HT-29 (cell line): ENCODE measurements at regions not wholly inside any gene's neighbourhood (a gene's known extent, or its start where the extent isn't known, plus 50 kb on each side); places are given as distances from the start of the nearest gene placed in this dataset.

Experiments
- DNase-seq: peaks from one replicate; pipeline ENCODE4 v3.0.0-alpha.2; 2015; ENCODE audit warnings: low spot score

DNA sequence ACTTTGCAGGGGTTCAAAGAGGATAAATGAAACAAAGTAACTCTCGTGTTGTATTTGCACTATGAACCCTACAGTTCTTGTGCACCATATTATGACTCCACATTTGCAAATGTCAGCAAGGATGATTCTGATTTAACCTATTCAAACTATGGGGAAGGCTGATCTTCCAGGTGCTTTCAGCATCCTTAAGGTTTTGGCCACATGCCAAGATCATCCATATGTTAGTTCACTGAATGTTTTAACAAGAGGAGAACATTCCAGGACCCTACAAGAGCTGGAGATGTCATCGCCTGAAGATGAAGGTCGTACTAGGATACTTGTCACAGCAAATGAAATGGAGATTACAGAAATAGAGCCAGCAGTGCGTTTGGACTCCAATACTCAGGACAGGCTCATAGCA, 114.2 kb downstream of the DHRS2 start:
- DNase-seq: no peak

DNA sequence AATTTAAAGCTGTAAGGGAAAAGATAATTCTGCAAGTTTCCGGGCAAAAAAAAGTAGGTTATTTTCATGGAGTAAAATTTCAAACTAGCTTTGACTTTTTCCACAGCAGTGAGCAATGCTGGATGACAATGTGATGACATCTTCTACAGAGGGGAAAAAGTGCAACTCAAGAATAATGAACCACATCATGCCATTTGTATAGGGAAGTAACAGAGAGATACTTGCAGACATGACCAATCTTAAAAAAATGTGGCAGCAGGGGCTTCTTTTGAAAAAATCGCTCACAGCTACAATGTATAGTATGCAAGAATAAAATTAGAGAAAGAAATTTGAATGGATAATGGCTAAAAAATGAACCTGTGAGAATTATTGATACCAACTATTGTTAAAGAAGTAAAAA, 115.5 kb downstream of the DHRS2 start:
- no peak for DNase-seq

DNA sequence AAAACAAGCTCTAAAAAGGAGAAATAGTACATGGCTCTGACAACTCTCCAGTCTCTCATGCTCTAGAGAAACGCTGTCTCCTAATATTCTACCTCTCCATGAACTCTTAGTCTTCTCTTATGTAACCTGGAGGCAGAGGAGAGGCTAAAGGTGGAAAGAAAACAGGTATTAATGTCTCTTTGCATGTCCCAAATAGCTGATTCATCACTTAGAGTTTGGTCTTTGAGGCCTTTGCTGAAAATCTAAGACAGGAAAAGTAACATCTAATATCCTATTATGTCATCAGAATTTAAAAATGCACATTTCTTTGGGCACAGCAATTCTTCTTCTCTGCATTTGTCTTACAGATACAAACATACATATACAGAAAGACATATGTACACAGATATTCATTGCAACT, 127.2 kb downstream of the DHRS2 start:
- DNase-seq: no peak

DNA sequence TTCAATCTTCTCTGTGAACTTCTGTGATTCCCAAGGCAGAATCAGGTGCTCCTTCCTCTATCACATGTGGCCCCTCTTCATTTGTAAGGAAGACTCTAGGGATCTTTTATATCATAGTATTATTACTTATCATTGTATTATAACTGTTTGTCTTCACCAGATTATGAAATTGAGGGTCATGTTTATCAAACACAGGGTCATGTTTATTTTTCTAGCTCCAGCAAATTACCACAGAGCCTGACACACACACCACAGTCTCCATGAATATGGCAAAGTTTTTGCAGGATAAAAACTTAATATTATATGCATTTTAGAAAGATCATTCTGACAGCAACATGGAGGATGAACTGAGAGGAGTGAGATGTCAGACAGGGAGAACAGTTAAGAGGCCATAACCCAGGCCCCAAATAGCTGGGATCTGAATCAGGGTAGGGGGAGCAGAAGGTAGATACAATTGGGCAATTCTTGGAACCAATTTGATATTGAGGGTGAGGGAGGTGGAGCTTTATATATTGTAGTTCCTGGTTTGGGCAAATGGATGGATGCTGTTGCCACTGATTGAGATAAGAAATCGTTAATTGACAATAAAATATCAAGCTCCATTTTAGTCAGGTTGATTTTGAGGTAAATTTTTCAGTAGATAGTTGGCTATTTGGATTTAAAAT, 130.7 kb downstream of the DHRS2 start:
- no peak for DNase-seq

DNA sequence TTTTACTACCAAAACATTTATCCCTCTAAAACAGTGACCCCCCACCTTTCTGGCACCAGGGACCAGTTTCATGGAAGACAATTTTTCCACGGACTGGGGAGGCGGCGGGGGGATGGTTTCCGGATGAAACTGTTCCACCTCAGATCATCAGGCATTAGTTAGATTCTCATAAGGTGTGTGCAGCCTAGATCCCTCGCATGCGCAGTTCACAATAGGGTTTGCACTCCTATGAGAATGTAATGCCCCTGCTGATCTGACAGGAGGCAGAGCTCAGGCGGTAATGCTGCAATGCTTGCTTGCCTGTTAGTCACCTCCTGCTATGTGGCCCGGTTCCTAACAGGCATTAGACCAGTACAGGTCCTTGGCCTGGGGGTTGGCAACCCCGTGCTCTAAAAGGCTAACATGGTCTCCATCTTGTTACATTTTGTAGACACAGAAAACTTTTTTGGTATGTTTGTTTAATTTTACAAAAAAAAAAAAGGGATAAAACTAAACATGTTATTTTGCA, 133.1 kb downstream of the DHRS2 start:
- peak; percentile 23 for DNase-seq

DNA sequence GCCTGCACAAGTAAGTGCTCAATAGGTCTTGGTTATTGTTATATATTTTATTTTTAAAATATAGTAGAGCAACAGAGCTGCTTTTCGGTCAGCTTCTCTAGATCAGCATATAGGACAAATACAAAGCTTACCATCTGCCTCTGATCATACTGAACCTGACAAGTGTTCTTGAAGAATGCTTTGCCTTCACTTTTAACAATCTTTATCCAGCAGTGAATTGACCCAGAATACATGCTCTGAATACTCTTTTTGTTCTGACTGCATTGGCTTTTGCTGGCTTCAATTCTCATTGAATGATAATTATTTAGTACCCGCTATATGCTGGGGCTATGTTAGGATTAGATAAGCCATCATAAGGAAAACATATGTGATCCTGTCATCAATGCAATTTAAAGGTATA, 137.8 kb downstream of the DHRS2 start:
- no peak for DNase-seq

DNA sequence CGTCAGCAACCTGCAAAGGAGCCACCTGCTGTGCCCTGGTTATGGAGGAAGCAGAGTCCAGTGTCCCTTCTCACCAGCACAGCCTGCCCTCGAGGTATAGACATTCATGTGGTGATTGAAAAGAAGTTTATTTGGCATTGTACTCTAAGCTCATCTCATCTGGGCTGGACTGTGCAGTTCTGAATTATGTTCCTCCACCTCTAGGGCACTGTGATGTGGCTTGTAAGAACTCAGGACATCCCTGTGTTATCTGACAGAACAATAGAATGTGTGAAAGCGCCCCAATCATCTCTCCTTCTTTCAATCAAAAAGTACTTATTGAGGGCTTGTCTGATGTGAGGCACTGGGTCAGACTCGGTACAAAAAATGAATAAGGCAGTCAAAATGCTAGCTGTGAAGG, 140.1 kb downstream of the DHRS2 start:
- DNase-seq: no peak

DNA sequence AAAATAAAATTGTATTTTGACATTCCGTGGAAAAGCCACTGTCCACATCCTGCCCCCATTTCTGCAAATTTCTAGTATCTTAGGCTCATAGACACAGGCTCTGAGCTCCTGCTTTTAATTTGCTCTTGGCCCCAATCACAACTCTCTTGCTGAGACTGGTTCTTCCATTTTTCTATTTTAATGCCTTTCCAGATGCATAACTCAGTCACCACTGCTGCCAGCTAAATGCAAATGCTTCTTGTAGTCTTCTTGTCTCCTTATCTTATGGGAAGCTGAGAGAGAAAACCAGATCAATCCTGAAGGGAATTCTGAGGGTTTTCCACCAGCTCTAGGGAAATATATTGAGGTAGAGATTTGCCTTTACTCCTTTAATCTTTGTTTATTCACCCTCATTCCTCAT, 149.0 kb downstream of the DHRS2 start:
- no peak for DNase-seq

DNA sequence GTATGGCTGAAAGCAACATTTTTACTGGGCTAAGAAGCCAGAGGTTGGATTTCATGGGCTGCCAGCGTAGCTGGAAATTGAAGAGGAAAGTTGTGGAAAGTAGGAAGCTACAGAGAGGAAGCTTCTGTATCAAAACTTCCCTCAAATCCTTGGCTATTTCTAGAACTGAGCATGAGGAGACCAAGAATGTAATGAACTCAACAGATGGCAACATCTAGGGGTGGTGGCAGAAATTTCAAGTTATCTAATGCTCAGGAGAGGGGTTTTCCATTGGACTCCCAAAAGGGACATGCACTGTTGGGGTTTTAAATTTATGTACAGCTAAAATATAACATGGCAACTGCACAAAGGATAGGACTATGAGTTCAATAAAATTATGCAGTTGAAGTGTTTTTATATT, 151.3 kb downstream of the DHRS2 start:
- DNase-seq: no peak

DNA sequence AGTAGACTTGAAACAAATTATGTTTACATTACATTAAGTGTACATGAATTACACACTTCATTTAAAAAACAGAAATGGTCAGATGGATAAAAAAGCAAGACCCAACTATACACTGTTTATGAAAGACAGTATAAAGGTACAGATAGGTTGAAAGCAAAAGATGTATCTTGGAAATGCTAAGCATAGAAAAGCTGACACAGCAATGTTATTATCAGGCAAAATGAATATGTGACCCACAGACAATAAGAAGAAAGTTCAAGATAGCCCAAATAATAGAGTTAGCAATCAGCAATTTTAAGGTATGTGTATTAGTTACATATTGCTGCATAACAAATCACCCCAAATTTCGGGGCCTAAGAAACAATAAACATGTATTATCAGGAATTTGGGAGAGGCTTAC, 153.5 kb downstream of the DHRS2 start:
- DNase-seq: no peak

DNA sequence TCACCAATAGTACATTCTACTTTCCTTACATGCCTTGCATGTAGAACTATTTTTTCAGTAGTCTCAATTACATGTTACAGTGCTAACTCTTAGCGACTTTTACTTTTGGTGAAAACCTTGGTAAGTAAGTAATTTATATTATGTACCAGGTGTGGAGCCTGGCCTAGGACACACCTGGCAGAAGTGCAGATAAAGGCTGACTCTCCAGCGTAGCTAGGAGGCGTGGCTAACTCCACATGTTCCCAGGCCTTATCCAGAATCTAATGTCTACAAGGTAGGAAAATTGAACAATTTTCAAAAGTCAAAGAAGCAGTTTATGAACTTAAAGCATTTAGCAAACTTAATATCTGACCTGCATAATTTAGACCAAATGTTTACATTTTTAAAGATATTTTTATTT, 157.4 kb downstream of the DHRS2 start:
- no peak for DNase-seq

DNA sequence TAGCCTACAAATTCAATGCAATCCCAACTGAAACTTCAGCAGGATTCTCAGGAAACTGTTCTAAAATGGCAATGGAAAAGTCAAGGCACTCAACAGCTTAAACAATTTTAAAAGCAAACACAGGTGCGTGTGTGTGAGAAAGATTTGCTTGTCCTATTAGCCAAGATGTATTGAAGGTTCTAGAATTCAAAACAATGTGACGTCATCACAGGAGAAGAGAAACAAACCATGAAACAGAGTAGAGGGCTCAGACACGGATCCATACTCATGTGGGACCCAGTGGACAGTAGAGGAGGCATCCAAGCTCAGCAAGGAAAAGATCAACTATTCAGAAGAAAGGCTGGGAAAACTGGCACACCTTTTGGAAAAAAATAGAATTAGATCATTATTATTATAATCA, 152.8 kb upstream of the DHRS4 start:
- DNase-seq: no peak

DNA sequence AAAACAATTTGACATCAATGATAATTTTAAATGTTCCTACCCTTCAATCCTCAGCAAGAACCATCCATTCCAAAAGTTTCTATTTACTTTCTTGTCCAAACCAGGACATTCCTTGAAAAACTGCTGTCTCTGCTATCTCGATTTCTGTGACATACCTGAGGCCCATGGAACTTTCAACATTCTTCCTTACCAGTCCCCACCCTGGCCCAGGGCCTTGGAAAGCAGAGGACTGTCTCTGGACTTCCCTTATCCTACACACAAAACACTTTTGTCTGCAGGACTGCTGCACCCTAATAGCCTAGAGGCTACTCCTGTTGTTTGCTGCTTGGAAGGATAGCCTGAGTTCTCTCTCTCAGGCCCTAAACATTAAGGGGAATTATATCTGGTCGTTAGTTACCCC, 151.8 kb upstream of the DHRS4 start:
- no peak for DNase-seq

DNA sequence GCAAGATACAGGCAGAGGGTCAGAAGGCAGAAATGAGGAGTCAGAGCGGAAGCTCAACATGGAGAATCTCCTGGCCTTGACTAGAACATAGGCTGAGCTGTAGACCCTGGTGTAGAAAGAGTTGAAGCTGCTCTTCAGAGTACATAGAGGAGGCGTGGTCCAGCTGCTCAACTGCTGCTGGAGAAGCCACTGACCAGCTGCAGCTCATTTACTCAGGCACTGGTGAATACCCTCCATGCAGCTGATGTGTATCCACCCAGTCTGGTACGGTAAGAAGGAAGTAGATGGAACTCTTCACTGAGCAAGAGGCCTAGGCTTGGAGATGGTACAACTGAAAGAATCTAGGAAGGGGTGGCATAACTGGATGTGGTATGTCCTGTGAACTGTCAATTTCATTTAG, 148.8 kb upstream of the DHRS4 start:
- no peak for DNase-seq

DNA sequence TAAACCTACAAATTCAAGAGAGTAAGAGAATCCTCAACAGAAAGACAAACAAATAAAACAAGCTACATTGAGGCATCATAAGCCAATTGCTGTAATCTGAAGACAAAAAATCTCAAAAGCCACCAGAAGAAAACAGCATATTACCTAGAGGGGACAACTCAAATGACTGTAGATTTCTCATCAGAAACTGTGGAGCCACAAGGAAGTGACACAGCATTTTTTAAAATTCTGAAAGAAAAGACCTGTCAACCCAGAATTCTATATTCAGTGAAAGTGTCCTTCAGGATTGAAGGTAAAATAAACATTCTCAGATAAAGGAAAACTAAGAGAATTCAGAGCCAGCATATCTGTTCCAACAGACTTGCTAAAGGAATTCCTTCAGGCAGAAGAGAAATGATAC, 147.8 kb upstream of the DHRS4 start:
- no peak for DNase-seq

DNA sequence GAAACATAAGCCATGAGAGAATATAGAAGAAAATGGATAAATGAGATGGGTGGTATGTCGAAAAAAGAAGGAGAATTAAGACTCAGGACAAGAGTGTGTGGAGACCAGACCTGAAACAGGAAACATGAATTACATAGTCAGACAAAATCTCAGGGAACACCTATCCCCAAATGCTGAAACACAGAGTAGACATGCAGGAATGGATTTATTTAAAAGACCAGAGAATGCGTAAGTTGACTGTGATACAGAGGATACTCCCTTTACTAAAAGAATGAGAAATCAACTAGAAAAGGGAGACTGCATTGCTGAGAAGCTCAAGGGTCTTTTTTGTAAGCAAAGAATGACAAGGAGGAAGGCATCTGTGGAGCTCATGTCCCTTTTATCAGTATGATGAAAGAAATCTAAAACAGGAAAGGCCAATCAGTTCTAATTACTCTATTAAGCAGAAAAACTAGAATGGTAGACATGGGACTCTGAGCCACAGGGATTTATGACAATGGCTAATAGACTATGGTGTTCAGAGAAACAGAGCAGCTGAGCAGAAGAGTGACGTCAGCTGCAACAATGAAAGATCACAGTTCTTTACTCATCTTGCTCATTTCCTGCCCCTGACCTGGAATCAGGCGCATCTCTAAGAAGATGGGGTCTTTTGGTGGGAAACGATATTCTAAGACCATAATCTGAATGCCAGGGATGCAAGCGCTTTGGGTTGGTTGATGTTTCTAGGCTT, 138.9 kb upstream of the DHRS4 start:
- DNase-seq: no peak

DNA sequence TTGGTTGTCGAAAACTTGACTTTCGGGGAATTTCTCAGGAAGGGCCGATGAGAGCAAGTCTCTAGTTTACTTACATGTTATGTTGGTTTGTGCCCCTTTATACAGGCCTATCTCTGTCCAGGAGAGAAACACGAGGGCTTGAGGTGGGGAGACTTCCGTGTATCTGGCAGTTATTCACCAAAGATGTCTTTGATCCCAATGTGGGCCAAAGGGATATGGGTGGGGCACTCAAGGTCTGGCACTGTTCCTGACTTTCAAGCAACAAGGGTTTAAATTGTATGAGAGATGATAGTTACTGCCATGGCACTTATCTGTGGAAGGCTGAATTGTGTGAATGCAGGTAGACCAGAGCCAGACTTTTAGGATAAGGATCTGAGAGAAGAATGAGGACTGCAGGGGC, 137.2 kb upstream of the DHRS4 start:
- peak; percentile 27 for DNase-seq

DNA sequence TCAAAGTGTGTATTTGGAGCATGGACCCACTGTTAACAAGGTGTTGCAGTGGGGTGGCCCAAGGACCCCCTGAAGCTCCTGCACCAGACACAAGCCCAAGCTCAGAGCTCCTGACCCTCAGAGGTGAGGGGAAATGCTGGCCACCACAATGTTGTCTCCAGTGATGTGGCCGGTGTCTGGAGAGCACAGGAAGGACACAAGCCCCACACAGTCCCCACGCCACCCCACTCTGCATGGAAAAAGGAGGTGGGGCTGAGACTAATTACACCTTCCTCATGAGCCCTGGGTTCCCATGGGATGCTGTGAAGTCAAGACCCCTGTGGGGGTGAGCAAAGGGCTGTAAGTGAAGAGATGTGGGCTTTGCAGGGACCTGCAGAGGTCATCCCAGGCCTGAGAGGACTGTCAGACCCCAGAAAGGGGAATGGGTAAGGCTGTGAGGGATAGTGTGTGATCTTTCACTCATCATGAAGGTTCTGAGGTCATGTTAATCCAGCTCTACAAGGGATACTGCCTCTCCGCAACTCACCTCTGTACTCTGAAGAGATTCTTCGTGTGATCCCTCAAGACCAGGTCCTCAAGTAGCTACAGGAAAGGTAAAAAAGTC, 136.3 kb upstream of the DHRS4 start:
- no peak for DNase-seq

DNA sequence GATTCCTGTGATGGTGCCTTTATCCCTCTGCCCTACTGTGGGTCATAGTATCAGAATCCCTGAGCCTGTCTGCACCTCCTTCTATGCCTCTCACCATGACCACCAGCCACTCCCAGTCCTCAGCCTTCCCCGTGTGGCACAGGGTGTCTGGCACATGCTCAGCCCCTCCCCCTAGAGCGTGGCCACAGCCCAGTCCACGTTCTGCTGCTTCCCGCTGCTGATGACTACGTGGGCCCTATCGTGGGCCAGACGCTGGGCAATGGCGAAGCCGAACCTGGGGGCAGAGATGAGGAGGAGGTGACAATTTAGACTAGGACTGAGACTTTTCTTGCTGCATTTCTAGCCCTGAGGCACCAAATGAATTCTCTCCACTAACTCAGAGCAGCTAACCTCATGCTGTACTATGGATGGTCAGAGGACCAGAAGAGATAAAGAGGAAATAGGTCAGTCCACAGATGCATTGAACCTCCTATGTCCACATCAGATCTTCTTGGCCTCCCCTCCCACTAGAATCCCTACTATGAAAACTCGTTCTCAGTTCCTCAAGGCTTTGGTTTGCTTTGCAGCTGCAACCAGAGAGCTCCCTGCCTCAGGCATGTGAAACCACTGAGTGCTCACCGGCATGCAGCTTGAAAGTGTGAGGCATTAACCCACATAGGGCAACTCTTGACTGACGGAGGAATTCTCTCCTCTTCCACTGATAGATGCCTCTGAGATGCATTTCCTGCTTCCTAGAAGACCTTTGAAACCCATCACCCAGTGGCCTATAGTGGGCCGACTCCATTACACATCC, 126.3 kb upstream of the DHRS4 start:
- DNase-seq: no peak

DNA sequence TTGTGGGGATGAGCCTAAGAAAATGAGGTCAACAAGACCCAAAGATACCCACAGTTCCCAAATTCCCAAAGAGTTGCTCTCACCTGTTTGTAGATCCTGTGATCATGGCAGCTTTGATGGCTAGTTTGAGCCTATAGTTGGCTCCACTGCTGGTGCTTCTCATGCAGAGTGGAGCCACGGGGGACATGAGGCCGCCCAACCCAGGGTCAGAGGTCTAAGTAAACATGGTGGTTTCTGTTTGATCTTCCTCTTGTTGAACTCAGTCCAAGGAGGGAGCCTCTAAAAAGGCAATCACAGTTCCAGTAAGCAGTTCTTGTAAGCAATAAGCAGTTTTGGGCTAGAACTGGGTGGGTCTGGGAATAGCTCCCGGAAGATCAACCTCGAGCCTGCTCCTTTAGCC, 125.6 kb upstream of the DHRS4 start:
- DNase-seq: no peak

DNA sequence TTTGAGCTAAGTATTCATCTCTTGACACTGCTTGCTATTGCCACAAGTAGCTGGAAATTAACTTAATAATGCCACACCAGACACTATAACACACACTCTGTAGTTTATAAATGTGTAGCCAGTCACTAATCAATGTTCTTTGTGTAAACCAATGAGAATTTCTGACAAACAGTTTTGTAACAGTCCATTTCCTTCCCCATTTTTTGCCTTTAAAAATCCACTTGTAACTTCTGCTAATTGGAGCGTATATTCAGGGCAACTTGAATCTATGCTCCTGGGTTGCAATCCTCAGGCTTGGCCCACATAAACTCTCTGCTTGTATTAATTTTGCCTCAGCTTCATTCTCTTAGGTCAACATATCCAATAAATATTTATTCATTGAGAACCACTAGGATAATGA, 125.0 kb upstream of the DHRS4 start:
- DNase-seq: no peak

DNA sequence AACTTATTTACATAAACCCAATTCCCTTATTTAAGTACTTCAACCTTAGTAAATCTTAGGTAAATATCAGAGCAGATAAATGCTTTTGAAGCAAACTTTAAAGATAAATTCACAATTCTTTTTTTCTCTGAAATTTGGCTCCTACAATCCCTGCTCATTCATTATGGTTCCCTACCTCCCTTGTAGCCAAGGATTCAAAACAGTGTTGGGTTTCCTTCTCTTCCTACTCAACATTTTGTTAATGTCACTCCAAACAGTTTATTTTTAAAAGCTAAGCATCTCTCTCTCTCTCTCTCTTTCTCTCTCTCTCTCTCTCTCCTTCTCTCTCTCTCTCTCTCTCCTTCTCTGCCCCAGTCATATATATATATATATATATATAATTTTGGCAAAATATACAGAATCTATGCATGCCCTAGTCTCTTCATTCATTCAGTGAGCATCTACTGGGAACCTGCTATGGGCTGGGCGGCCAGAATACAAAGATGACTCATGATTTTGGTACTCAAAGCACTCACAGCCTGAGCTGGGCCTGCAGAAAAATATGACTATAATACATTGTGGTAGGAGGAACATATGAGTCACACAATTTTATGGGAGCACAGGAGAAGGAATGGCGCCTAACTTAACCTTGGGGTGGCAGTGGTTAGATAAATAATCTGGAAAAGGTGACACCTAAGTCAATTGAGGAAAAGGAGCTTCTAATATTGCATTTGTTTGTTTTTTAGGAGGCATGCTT, 123.7 kb upstream of the DHRS4 start:
- peak; percentile 81 for DNase-seq
